GM12892 (cell line): ENCODE measurements at regions not wholly inside any gene's neighbourhood (a gene's known extent, or its start where the extent isn't known, plus 50 kb on each side); places are given as distances from the start of the nearest gene placed in this dataset.

ENCODE experiments used
- POLR2A ChIP-seq: IDR thresholded peaks from 2 replicates; pipeline ENCODE4 v1.6.1; 2011; ENCODE audit warnings: low read depth, low read length, control low read depth
- POLR2AphosphoS5 ChIP-seq: IDR thresholded peaks from 2 replicates; pipeline ENCODE4 v1.6.1; 2011; ENCODE audit warnings: low read depth, low read length, control low read depth

DNA sequence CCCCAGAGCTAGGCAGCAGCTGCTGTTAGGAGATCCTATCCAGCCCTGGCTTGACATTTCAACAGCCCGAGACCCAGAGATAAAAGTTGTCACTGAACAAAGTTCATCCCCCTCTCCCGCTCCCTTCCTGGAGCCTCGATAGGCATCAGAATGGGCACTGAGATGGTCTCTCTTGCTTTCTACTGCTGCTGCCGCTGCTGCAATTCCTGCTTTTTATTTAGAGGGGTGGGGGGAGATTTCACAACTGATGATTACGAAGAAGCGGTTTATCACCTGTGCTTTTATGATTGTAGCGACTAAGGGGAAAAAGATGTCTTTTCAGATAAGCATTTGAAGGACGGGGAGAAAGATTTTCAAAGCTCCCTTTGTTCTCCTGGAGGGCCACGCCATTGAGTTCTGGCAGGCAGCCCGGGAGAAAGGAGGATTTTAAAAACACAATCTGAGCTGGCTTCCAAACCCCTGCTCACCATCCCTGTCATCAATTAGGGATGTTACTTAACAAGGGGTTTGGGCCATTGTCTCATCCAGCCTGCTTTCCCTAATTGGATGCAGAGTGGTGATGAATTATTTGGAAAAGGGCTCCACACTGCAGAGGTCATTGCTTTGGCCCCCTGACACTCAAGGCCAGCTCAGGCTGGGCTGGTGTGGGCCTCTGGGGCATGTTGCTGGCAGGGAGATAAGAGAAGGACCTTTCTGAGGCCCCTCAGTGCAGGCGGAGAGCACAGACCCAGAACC is 344.7 kb downstream of the BUD13 start:
- TF ChIP-seq POLR2AphosphoS5 (no peak), POLR2A (no peak)
